ENCODE measurements at regions not wholly inside any gene's neighbourhood (a gene's known extent, or its start where the extent isn't known, plus 50 kb on each side); places are given as distances from the start of the nearest gene placed in this dataset.
"Not testable (repeated sequence)": the region's sequence is repeated elsewhere in the genome, so short reads cannot be mapped to it uniquely, and the experiment has no call there.

DNA sequence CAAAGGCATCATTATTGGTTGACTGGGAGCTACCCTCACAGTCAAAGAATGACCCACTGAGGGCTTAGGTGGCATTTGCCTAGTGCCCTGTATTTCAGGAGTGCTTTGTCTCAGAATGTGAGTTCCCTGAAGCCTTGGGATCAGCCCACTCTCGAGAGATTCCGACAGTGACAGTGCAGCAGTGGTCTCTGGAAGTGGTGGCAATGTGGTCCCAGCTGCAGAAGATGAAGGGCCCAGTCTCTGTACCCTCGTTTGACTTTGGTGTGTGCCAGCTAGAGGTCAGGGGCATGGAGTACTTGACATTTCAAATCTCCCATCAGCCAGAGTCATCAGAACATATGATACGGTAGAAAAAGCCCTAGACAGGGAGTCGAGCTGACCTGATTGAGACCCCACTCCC is 153.7 kb downstream of the EFNB1 start:
- no peaks in the 10 kb centered on the region for H3K27me3 ChIP-seq (ENCODE audit: control insufficient read depth, insufficient read depth, low read length)
- H3K27ac ChIP-seq (ENCODE audit: low read depth, low read length), result no peak overlapping the region
- H3K36me3 ChIP-seq (ENCODE audit: control insufficient read depth, insufficient read depth, low read length), result no peaks in the 10 kb centered on the region

DNA sequence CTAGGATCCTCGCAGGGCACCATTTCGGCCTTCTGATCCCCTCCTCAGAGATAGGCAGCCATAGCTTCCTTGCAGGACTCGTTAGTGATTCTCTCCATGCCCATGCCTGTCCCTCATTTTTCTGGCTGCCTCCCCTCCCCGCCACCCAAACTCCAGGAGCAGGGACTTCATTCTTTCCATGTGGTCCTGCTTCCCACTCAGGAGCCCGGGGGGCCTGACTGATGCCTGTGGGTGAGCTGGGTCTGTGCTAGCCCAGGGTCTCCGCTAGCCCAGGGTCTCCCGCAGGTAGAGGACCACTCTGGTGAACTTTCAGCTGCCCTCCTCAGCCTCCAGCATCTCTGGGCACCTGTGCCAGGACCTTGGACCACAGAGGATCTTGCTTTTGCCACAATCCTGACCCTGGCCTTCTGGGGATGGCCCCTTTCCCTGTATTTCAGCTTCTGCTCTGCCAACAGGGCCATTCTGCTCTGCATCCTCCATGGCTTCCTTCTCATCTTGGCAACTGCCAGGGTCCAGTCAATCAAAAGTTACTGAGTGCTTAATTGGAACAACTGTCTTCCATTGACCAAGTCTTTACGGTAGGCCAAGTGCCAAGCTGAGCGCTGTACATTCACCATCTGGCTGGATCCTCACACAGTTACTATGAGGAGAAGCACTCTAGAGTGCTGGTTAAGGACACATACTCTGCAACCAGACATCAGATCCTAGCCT is 152.2 kb downstream of the EFNB1 start:
- H3K36me3 ChIP-seq (ENCODE audit: control insufficient read depth, insufficient read depth, low read length), result no peaks in the 10 kb centered on the region
- no peaks in the 10 kb centered on the region for H3K27me3 ChIP-seq (ENCODE audit: control insufficient read depth, insufficient read depth, low read length)
- no peak overlapping the region for H3K9ac ChIP-seq (ENCODE audit: low read length)
- H3K27ac ChIP-seq (ENCODE audit: low read depth, low read length), result no peak overlapping the region
- no peaks in the 10 kb centered on the region for H3K4me1 ChIP-seq (ENCODE audit: control insufficient read depth, insufficient read depth, low read length)
- no peak overlapping the region for H3K4me3 ChIP-seq (ENCODE audit: low read length)

More for the DNA sequence above, 153.7 kb downstream of the EFNB1 start:
- Histone ChIP-seq H3K9ac (ENCODE audit: low read length) (no peak overlapping the region), H3K4me3 (ENCODE audit: low read length) (no peak overlapping the region), H3K4me1 (ENCODE audit: control insufficient read depth, insufficient read depth, low read length) (no peaks in the 10 kb centered on the region)

DNA sequence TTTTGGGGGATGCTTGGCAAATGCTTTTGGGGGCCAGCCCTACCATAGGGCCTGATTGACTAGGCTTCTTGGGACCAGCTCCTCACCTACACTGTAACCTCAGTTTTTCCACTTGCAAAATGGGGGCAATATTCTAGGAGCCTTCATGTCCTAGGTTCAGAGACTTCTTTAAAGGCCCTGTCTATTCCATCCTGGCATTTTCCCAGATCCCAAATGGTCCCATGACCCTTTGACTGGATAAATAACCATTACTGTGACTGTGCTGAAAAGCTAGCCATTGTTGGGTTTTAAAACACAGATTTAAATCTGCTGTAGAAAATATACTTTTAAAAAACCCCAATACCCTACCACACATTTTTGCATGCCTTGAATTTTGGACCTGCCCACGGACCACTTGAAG is 149.8 kb downstream of the EFNB1 start:
- H3K9ac ChIP-seq (ENCODE audit: low read length), result no peak overlapping the region
- H3K36me3 ChIP-seq (ENCODE audit: control insufficient read depth, insufficient read depth, low read length), result no peaks in the 10 kb centered on the region
- H3K4me3 ChIP-seq (ENCODE audit: low read length), result no peak overlapping the region
- no peaks in the 10 kb centered on the region for H3K4me1 ChIP-seq (ENCODE audit: control insufficient read depth, insufficient read depth, low read length)
- no peaks in the 10 kb centered on the region for H3K27me3 ChIP-seq (ENCODE audit: control insufficient read depth, insufficient read depth, low read length)
- no peak overlapping the region for H3K27ac ChIP-seq (ENCODE audit: low read depth, low read length)

DNA sequence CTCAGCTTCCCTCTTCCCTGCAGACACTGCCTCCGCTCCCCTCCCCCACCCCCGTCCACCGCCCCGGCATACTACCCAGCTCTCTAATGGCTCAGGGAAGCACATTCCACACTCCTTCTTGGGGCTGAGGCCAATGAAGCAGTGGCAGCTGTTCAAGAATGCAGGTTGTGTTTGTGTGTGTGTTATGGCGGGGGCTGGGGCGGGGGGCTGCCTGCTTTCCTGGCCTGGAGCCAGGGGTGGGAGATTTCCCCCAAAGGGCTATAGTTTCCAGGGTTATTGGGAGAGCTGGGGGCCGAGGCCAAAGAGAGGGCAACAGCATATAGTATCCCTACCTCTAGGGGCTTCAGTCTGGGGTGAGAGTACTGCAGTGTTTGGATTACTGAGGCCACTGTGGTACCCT is 149.4 kb downstream of the EFNB1 start:
- H3K27ac ChIP-seq (ENCODE audit: low read depth, low read length), result no peak overlapping the region
- no peaks in the 10 kb centered on the region for H3K36me3 ChIP-seq (ENCODE audit: control insufficient read depth, insufficient read depth, low read length)

DNA sequence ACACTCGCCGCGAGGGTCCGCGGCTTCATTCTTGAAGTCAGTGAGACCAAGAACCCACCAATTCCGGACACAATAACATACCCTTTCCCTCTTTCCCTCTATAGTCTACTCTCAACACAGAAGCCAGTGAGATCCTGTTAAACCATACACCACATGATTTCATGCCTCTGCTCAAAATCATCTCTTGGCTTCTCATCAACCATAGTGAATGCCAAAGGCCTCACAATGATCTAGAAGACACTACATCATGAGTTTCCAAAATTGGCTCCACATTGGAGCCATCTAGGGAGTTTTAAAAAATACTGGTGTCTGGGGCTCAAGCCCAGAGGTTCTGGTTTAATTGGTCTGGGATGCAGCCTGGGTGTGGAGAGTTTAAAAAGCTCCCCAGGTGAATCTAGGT is 124.5 kb downstream of the EFNB1 start:
- peaks cover 3% of the 10 kb centered on the region for H3K27me3 ChIP-seq (ENCODE audit: control insufficient read depth, insufficient read depth, low read length)
- H3K27ac ChIP-seq (ENCODE audit: low read depth, low read length), result no peak overlapping the region
- no peak overlapping the region for H3K4me3 ChIP-seq (ENCODE audit: low read length)
- no peak overlapping the region for H3K9ac ChIP-seq (ENCODE audit: low read length)
- no peaks in the 10 kb centered on the region for H3K36me3 ChIP-seq (ENCODE audit: control insufficient read depth, insufficient read depth, low read length)
- no peaks in the 10 kb centered on the region for H3K4me1 ChIP-seq (ENCODE audit: control insufficient read depth, insufficient read depth, low read length)

More for the DNA sequence above, 149.4 kb downstream of the EFNB1 start:
- no peaks in the 10 kb centered on the region for H3K27me3 ChIP-seq (ENCODE audit: control insufficient read depth, insufficient read depth, low read length)
- no peak overlapping the region for H3K4me3 ChIP-seq (ENCODE audit: low read length)
- no peak overlapping the region for H3K9ac ChIP-seq (ENCODE audit: low read length)
- no peaks in the 10 kb centered on the region for H3K4me1 ChIP-seq (ENCODE audit: control insufficient read depth, insufficient read depth, low read length)

DNA sequence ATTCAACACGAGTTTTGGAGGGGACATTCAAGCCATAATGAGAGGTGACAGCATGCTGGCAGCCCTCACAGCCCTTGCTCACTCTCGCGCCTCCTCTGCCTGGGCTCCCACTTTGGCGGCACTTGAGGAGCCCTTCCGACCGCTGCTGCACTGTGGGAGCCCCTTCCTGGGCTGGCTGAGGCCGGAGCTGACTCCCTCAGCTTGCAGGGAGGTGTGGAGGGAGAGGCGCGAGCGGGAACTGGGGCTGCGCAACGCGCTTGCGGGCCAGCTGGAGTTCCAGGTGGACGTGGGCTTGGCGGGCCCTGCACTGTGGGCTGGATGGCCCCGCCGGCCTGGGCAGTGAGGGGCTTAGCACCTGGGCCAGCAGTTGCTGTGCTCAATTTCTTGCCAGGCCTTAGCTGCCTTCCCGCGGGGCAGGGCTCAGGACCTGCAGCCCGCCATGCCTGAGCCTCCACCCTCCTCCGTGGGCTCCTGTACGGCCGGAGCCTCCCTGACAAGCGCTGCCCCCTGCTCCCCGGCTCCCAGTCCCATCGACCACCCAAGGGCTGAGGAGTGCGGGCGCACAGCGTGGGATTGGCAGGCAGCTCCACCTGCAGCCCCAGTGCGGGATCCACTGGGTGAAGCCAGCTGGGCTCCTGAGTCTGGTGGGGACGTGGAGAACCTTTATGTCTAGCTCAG is 123.3 kb downstream of the EFNB1 start:
- not testable (repeated sequence) for H3K27me3 ChIP-seq (ENCODE audit: control insufficient read depth, insufficient read depth, low read length); H3K36me3 ChIP-seq (ENCODE audit: control insufficient read depth, insufficient read depth, low read length); H3K4me3 ChIP-seq (ENCODE audit: low read length); H3K9ac ChIP-seq (ENCODE audit: low read length); H3K4me1 ChIP-seq (ENCODE audit: control insufficient read depth, insufficient read depth, low read length); H3K27ac ChIP-seq (ENCODE audit: low read depth, low read length)

DNA sequence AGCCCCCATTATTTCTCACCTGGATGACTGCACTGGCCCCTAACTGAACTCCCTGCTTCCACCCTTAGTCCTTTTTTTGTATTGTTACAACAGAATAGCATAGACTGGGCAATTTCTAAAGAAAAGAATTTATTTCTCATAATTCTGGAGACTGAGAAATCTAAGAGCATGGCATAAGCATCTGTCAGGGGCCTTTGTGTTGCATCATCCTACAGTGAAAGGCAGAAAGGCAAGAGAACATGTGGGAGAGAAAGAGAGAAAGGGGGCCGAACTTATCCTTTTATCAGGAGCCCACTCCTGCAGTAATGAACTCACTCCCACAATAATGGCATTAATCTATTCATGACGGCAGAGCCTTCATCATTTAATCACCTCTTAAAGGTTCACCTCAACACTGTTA is 122.1 kb downstream of the EFNB1 start:
- no peaks in the 10 kb centered on the region for H3K4me1 ChIP-seq (ENCODE audit: control insufficient read depth, insufficient read depth, low read length)
- no peaks in the 10 kb centered on the region for H3K36me3 ChIP-seq (ENCODE audit: control insufficient read depth, insufficient read depth, low read length)
- H3K9ac ChIP-seq (ENCODE audit: low read length), result no peak overlapping the region
- H3K27me3 ChIP-seq (ENCODE audit: control insufficient read depth, insufficient read depth, low read length), result peaks cover 3% of the 10 kb centered on the region
- no peak overlapping the region for H3K27ac ChIP-seq (ENCODE audit: low read depth, low read length)
- no peak overlapping the region for H3K4me3 ChIP-seq (ENCODE audit: low read length)

DNA sequence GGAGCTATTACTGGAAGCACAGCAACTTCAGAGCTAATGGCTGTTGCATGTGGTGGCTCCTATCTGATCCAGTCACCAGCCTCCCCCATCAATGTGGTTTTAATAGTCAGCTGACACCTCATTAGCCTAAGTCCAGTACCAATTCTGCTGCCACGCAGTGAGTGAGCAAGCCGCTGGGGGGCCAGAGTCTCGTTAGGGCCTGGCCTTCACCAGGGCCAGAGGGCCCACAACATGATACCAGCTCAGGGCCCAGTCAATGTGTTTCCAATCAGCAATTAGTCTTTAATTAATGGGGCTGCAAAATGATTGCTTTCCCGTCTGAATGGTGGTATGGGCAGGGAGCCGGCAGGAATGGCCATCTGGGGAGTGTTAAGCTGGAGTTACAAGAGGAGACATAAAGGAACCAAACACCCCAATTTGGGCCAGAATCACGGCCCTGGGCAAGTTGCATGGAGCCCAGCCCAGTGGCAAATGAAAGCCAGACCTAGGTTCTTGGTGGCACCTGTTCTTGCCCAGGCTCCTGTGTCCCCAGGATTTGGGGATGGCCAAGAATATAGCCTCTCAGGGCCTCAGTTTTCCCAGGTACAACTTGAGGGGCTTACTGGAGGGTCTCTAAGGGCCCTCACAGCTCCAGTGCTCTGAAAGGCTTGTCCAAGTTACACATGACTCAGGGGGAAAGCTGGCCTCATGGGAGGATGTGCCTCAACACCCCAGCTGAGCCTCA is 119.2 kb downstream of the EFNB1 start:
- no peaks in the 10 kb centered on the region for H3K4me1 ChIP-seq (ENCODE audit: control insufficient read depth, insufficient read depth, low read length)
- H3K9ac ChIP-seq (ENCODE audit: low read length), result no peak overlapping the region
- H3K27ac ChIP-seq (ENCODE audit: low read depth, low read length), result no peak overlapping the region
- peaks cover 6% of the 10 kb centered on the region for H3K27me3 ChIP-seq (ENCODE audit: control insufficient read depth, insufficient read depth, low read length)
- no peak overlapping the region for H3K4me3 ChIP-seq (ENCODE audit: low read length)
- no peaks in the 10 kb centered on the region for H3K36me3 ChIP-seq (ENCODE audit: control insufficient read depth, insufficient read depth, low read length)

DNA sequence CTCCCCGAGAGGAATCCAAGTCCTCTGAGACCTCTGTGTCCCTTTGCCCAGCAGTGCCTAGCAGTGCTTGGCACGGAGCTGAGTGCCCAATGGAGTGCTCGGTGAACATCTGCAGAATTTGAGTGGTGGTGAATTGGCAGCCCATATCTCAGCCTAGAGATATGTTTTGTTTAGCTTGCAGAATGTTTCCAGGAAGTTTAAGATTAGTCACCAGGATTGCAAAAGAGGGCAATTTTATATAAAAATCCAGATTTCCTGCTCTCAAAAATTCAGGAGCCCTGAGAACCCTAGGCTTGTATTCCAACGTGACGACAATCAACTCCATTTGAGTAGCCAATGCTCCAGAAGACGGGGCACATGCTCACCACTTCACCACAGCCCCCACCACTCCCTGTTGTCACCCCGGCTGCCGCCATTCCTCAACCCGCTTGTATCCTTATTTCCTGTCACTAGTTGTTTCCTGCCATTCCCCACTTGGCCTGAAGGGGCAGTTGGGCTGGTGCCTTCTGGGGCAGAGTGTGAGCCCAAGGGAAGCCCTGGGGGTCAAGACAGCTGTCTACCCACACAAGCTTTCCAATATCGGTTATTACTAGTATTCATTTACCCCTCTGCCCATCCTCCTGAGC is 116.9 kb downstream of the EFNB1 start:
- Histone ChIP-seq H3K4me3 (ENCODE audit: low read length) (no peak overlapping the region), H3K9ac (ENCODE audit: low read length) (no peak overlapping the region), H3K4me1 (ENCODE audit: control insufficient read depth, insufficient read depth, low read length) (no peaks in the 10 kb centered on the region), H3K36me3 (ENCODE audit: control insufficient read depth, insufficient read depth, low read length) (no peaks in the 10 kb centered on the region), H3K27me3 (ENCODE audit: control insufficient read depth, insufficient read depth, low read length) (peaks cover 6% of the 10 kb centered on the region), H3K27ac (ENCODE audit: low read depth, low read length) (no peak overlapping the region)

DNA sequence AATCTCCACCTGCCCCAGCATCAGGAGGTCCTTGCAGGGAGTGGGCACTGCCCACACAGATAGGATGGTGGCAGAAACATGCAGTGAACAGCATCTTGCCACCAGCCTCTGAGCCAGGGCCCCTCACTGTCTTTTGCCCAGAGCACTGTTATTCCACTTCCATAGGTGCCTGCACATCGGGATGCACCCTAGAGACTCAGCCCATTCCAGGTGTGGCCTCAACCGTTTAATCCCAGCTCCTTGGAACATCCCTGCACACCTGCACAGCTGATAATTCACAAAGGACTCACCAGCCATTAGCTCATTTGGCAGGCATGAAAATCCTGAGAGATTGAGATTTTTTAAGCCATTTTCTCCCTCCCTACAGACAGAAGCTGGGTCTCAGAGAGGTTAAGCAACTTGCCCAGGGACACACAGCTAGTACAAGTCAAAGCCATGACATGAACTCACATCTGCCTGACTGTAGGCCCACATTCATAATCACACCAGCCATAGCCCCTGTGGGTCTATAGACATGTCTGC is 116.3 kb downstream of the EFNB1 start:
- Histone ChIP-seq H3K4me3 (ENCODE audit: low read length) (no peak overlapping the region), H3K36me3 (ENCODE audit: control insufficient read depth, insufficient read depth, low read length) (no peaks in the 10 kb centered on the region), H3K4me1 (ENCODE audit: control insufficient read depth, insufficient read depth, low read length) (no peaks in the 10 kb centered on the region), H3K27ac (ENCODE audit: low read depth, low read length) (no peak overlapping the region), H3K9ac (ENCODE audit: low read length) (no peak overlapping the region), H3K27me3 (ENCODE audit: control insufficient read depth, insufficient read depth, low read length) (peaks cover 6% of the 10 kb centered on the region)

DNA sequence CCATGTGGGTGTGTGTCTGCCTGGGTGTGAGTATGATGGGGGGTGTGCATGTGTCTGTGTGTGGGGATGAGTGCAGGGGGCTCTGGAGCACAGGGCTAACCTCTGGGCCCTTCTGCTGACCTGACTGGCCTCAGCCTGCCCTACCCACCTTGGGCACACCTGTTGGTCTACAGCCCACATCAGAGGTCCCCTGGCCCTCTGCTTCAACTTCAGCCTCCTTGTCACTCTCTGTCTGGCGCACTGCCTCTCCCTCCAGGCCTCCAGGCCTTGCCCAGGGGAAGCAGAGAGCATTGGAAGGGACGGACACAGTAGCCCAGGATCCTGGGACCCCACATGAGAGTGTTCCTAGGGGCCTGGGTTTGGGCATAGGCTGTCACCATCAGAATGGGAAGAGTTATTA is 115.4 kb downstream of the EFNB1 start:
- H3K36me3 ChIP-seq (ENCODE audit: control insufficient read depth, insufficient read depth, low read length), result no peaks in the 10 kb centered on the region
- H3K9ac ChIP-seq (ENCODE audit: low read length), result no peak overlapping the region
- H3K4me1 ChIP-seq (ENCODE audit: control insufficient read depth, insufficient read depth, low read length), result no peaks in the 10 kb centered on the region
- H3K27me3 ChIP-seq (ENCODE audit: control insufficient read depth, insufficient read depth, low read length), result peaks cover 6% of the 10 kb centered on the region
- H3K27ac ChIP-seq (ENCODE audit: low read depth, low read length), result no peak overlapping the region
- H3K4me3 ChIP-seq (ENCODE audit: low read length), result no peak overlapping the region

DNA sequence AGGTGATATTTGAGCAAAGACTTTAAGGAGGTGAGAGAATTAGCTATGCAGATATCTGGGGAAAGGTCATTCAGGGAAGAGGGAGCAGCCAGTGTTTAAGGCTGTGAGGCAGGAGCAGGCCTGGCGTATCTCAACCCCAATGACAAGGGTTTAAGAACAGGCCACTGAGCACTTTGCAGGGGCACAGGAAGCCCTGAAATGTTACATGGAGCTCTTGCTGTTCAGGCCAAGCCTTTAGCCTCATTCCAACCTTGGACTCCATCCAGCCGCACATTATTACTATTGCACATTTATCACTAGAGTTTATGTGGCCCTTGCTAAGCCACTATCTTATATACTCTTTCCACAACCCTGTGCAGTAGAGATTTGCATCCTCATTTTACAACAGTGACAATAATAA is 114.0 kb downstream of the EFNB1 start:
- Histone ChIP-seq H3K9ac (ENCODE audit: low read length) (no peak overlapping the region), H3K4me3 (ENCODE audit: low read length) (no peak overlapping the region), H3K36me3 (ENCODE audit: control insufficient read depth, insufficient read depth, low read length) (no peaks in the 10 kb centered on the region), H3K27me3 (ENCODE audit: control insufficient read depth, insufficient read depth, low read length) (peaks cover 2% of the 10 kb centered on the region), H3K27ac (ENCODE audit: low read depth, low read length) (no peak overlapping the region), H3K4me1 (ENCODE audit: control insufficient read depth, insufficient read depth, low read length) (no peaks in the 10 kb centered on the region)
